GM12892 (cell line): ENCODE measurements at regions not wholly inside any gene's neighbourhood (a gene's known extent, or its start where the extent isn't known, plus 50 kb on each side); places are given as distances from the start of the nearest gene placed in this dataset.
"Not testable (repeated sequence)": the region's sequence is repeated elsewhere in the genome, so short reads cannot be mapped to it uniquely, and the experiment has no call there.

ENCODE experiments used
- DNase-seq: peaks from one replicate; pipeline ENCODE4 v3.0.0; 2011; ENCODE audit not compliant: insufficient read length
- FAIRE-seq: peaks from 2 replicates; lab custom pipeline; 2011; peaks lifted over from hg19 to GRCh38; lab: Jason Lieb, UNC
- POLR2A ChIP-seq: IDR thresholded peaks from 2 replicates; pipeline ENCODE4 v1.6.1; 2011; ENCODE audit warnings: low read depth, low read length, control low read depth
- POLR2AphosphoS5 ChIP-seq: IDR thresholded peaks from 2 replicates; pipeline ENCODE4 v1.6.1; 2011; ENCODE audit warnings: low read depth, low read length, control low read depth
- TAF1 ChIP-seq: IDR thresholded peaks from 2 replicates; pipeline ENCODE4 v1.6.1; 2011; ENCODE audit warnings: low read depth, mild to moderate bottlenecking, control low read depth, low read length, borderline replicate concordance

DNA sequence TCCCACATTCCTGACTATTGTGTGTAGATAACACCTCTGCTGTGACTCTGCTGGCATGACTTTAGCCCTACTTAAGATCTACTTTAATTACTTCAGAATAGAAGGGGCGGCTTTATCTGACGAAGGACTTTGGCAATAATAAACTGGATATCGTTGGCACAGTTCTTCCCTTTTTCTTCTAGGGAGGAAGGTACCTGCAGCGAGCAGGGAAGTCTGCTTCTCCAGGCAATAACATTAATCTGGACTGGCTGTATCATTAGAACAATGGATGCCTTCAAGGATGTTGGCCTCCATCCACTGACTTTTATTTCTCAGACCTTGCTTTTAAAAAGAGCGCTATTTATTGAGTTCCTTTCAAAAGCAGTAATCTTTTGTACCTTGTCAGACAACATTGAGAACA lies 172.6 kb upstream of the THSD7A start:
- FAIRE-seq: no peak
- TF ChIP-seq POLR2A (no peak), TAF1 (no peak), POLR2AphosphoS5 (no peak)
- no peak for DNase-seq

DNA sequence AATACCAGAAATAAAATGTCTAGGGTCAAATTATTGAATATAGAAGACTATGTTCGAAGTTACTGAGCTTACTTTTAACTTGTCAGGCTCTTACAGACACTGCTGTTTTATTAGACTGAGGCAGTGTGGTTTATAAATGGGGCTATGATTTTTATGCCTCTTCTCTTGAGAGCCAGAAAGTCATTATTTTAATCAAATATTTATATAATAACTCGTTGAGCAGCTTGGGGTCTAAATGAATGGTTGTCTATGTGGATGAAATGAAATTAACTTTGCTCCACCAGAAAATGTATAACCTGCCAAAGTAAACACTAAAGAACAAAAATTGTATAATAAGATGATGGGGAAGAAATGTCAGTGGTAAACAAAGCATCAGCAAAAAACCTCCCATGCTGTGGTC lies 175.6 kb upstream of the THSD7A start:
- no peak for DNase-seq
- TF ChIP-seq POLR2AphosphoS5: no peak
- no peak for TF ChIP-seq TAF1
- TF ChIP-seq POLR2A: no peak
- no peak for FAIRE-seq

DNA sequence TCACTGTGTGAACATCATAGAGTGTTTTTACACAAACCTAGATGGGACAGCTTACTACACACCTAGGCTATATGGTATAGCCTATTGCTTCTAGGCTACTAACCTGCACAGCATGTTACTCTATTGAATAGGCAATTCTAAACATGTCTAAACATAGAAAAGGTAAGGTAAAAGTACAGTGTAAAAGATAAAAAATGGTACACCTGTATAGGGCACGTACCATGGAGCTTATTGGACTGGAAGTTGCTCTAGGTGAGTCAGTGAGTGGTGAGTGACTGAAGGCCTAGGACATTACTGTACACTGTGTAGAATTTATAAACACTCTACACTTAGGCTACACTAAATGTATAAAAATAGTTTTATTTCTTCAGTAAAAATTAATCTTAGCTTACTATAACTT lies 182.0 kb upstream of the THSD7A start:
- TF ChIP-seq POLR2AphosphoS5 (no peak), POLR2A (no peak), TAF1 (no peak)
- no peak for FAIRE-seq
- no peak for DNase-seq

GRCh38 chr7:12016439-12016838 lies 184.4 kb upstream of the THSD7A start:
- TF ChIP-seq POLR2AphosphoS5: no peak
- no peak for TF ChIP-seq POLR2A
- no peak for TF ChIP-seq TAF1
- no peak for DNase-seq
- no peak for FAIRE-seq

DNA sequence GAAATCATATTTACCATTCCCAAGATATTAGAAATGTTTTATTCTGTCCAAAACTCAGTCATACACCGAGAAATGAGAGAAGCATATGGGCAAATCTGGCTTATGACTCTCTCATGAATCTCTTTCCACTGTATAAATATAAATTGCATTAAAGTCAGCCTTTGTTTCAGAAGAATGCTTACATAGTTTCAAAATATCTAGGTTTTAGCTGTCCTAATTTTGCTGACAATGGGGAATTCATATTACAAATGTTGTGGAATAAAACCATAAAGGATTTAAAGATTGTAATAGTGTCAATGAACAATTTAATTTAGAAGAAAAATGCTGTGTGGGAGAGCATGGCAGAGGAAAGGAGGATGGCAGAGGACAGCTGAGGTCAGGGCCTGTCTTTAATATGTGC lies 185.0 kb upstream of the THSD7A start:
- DNase-seq: no peak
- TF ChIP-seq POLR2A: no peak
- no peak for TF ChIP-seq POLR2AphosphoS5
- FAIRE-seq: no peak

GRCh38 chr7:12022011-12022410 lies 189.1 kb upstream of the TMEM106B start:
- FAIRE-seq, DNase-seq: not testable (repeated sequence)

- no peak for TF ChIP-seq POLR2A
- no peak for TF ChIP-seq TAF1
- no peak for TF ChIP-seq POLR2AphosphoS5
- FAIRE-seq: no peak
- no peak for DNase-seq
Observed at GRCh38 chr7:12025246-12025645, 185.8 kb upstream of the TMEM106B start.

DNA sequence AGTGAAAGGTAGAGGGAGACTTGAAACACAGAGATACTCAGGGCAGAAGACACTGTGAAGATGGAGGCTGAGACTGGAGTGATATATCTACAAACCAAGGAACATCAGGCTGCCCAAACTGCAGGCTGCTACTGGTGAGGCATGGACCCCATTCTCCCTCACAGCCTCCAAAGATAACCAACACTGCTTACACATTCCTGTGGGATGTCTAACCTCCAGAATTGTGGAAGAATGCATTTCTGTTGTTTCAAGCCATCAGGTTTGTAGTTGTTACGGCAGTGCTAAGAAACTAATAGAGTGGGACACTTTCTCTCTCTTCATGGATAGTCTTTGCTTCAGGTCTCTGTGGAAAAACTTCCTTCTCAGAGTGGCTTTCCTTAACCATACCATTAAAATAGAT lies 182.6 kb upstream of the TMEM106B start:
- no peak for FAIRE-seq
- TF ChIP-seq TAF1 (no peak), POLR2A (no peak), POLR2AphosphoS5 (no peak)
- DNase-seq: no peak

DNA sequence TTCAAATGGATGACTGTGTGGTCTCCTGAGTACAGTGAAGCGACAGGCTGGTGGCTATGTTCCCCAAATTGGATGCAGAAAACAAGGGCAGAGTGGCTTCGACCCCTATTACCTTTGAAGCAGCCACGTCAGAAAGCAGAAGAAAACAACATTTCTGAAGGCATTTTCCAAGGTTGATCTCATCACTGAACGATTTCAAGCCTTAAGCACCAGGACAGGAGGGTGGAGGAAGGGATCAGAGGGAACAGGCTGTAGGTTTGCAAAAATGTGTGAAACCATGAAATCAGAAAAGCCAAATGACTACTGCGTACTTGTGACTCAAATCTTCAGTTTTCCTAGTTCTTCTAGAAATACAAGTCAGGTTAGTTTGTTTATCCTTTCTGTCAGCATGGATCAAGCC lies 181.0 kb upstream of the TMEM106B start:
- TF ChIP-seq TAF1 (no peak), POLR2AphosphoS5 (no peak), POLR2A (no peak)
- FAIRE-seq (no peak), DNase-seq (no peak)

GRCh38 chr7:12031186-12031585 lies 179.9 kb upstream of the TMEM106B start:
- DNase-seq (no peak), FAIRE-seq (no peak)
- TF ChIP-seq POLR2A (no peak), TAF1 (no peak), POLR2AphosphoS5 (no peak)

GRCh38 chr7:12031638-12032037 lies 179.5 kb upstream of the TMEM106B start:
- DNase-seq (no peak), FAIRE-seq (no peak)
- TF ChIP-seq TAF1 (no peak), POLR2A (no peak), POLR2AphosphoS5 (no peak)

- no peak for TF ChIP-seq POLR2A
- no peak for TF ChIP-seq TAF1
- no peak for TF ChIP-seq POLR2AphosphoS5
- no peak for DNase-seq
- no peak for FAIRE-seq
Observed at GRCh38 chr7:12032146-12032545, 178.9 kb upstream of the TMEM106B start.

- not testable (repeated sequence) for FAIRE-seq, DNase-seq
Observed at GRCh38 chr7:12043457-12043856, 167.6 kb upstream of the TMEM106B start.

- no peak for TF ChIP-seq POLR2AphosphoS5
- no peak for TF ChIP-seq TAF1
- no peak for TF ChIP-seq POLR2A
- no peak for FAIRE-seq
- DNase-seq: no peak
Observed at GRCh38 chr7:12052211-12052610, 158.9 kb upstream of the TMEM106B start.
